Tibial artery (tissue), 4 donors: ENCODE measurements at regions not wholly inside any gene's neighbourhood (a gene's known extent, or its start where the extent isn't known, plus 50 kb on each side); places are given as distances from the start of the nearest gene placed in this dataset.

ENCODE experiments used
- DNase-seq, 2 donors: peaks; one replicate each; pipeline ENCODE4 v3.0.0-alpha.2; 2019
- H3K27ac ChIP-seq, 2 donors: fragments of 200-600 bp; sonication (generic) in 1 of 2; 1 replicate in 1 of 2; 2 replicates in 1 of 2; pipeline ENCODE4 v1.5.1; 2018 to 2019; ENCODE audit warnings: mild to moderate bottlenecking in 1 of 2
- H3K27me3 ChIP-seq, 2 donors: fragments of 200-600 bp; sonication (generic) in 1 of 2; one replicate each; pipeline versions ENCODE4 v1.5.1 to v1.6.0; 2016 to 2019
- H3K36me3 ChIP-seq, 3 donors: fragments of 200-600 bp; sonication (generic) in 2 of 3; one replicate each; pipeline ENCODE4 v1.5.1; 2016 to 2019; ENCODE audit warnings: mild to moderate bottlenecking in 2 of 3
- H3K4me1 ChIP-seq, 4 donors: fragments of 200-600 bp; sonication (generic) in 2 of 4; 1 replicate in 3 of 4; 2 replicates in 1 of 4; pipeline ENCODE4 v1.5.1; 2016 to 2019
- H3K4me3 ChIP-seq, 2 donors: fragments of 200-600 bp; sonication (generic) in 1 of 2; 1 replicate in 1 of 2; 2 replicates in 1 of 2; pipeline ENCODE4 v1.5.1; 2018 to 2019; ENCODE audit warnings: mild to moderate bottlenecking in 2 of 2
- H3K9me3 ChIP-seq, 3 donors: fragments of 200-600 bp; sonication (generic) in 1 of 3; one replicate each; pipeline ENCODE4 v1.5.1; 2016 to 2019
- CTCF ChIP-seq, 2 experiments: fragments of 200-600 bp in 1 of 2; fragments of 450-650 bp in 1 of 2; IDR thresholded peaks; one replicate each; pipeline ENCODE4 v1.5.1; 2017 to 2019; ENCODE audit warnings: antibody characterized with exemption in 2 of 2, mild to moderate bottlenecking in 1 of 2, moderate library complexity in 1 of 2
- intact Hi-C: fragments of 100-400 bp; cut with DNase I; formaldehyde crosslinking; loops from one replicate; pipeline ENCODE4 v1.15.0; 2023; ENCODE audit warnings: low total_unique reads

- no peaks in the 10 kb centered on the region for H3K36me3 ChIP-seq
- DNase-seq = no peak
- intact Hi-C loops = no loop called here
- no peak overlapping the region for H3K4me3 ChIP-seq
- no peaks in the 10 kb centered on the region for H3K27me3 ChIP-seq
- no peak for TF ChIP-seq CTCF (IDR thresholded peaks at IDR 0.05)
- no peaks in the 10 kb centered on the region for H3K4me1 ChIP-seq
- no peak overlapping the region for H3K27ac ChIP-seq
- H3K9me3 ChIP-seq = no peaks in the 10 kb centered on the region
Measured at GRCh38 chr2:136522724-136523123, 242.6 kb upstream of the THSD7B start.

GRCh38 chr2:136517716-136518115, 247.6 kb upstream of the THSD7B start:
- Histone ChIP-seq H3K36me3 (no peaks in the 10 kb centered on the region), H3K27ac (no peak overlapping the region), H3K4me3 (no peak overlapping the region), H3K4me1 (no peaks in the 10 kb centered on the region), H3K9me3 (no peaks in the 10 kb centered on the region), H3K27me3 (no peaks in the 10 kb centered on the region)
- no peak for TF ChIP-seq CTCF (IDR thresholded peaks at IDR 0.05)
- intact Hi-C loops = no loop called here
- DNase-seq = no peak

- Histone ChIP-seq H3K36me3 (no peaks in the 10 kb centered on the region), H3K27ac (no peak overlapping the region), H3K27me3 (no peaks in the 10 kb centered on the region), H3K9me3 (no peaks in the 10 kb centered on the region), H3K4me1 (no peaks in the 10 kb centered on the region), H3K4me3 (no peak overlapping the region)
- DNase-seq = no peak
- intact Hi-C loops = no loop called here
- no peak for TF ChIP-seq CTCF (IDR thresholded peaks at IDR 0.05)
Measured at GRCh38 chr2:136510244-136510643, 255.1 kb upstream of the THSD7B start.

- Histone ChIP-seq H3K27me3 (no peaks in the 10 kb centered on the region), H3K36me3 (no peaks in the 10 kb centered on the region), H3K4me1 (no peaks in the 10 kb centered on the region), H3K9me3 (no peaks in the 10 kb centered on the region), H3K27ac (no peak overlapping the region), H3K4me3 (no peak overlapping the region)
- DNase-seq = no peak
- TF ChIP-seq CTCF (IDR thresholded peaks at IDR 0.05) = no peak
- intact Hi-C loops = no loop called here
Measured at GRCh38 chr2:136505462-136505861, 259.9 kb upstream of the THSD7B start.

- Histone ChIP-seq H3K27me3 (no peaks in the 10 kb centered on the region), H3K4me1 (no peaks in the 10 kb centered on the region), H3K27ac (no peak overlapping the region), H3K4me3 (no peak overlapping the region), H3K9me3 (no peaks in the 10 kb centered on the region), H3K36me3 (no peaks in the 10 kb centered on the region)
- no peak for DNase-seq
- intact Hi-C loops = no loop called here
- TF ChIP-seq CTCF (IDR thresholded peaks at IDR 0.05) = no peak
Measured at GRCh38 chr2:136502660-136503059, 262.7 kb upstream of the THSD7B start.

GRCh38 chr2:136497709-136498108, 267.6 kb upstream of the THSD7B start:
- Histone ChIP-seq H3K4me1 (no peaks in the 10 kb centered on the region), H3K36me3 (no peaks in the 10 kb centered on the region), H3K27ac (no peak overlapping the region), H3K9me3 (no peaks in the 10 kb centered on the region), H3K4me3 (no peak overlapping the region), H3K27me3 (no peaks in the 10 kb centered on the region)
- DNase-seq = no peak
- intact Hi-C loops = no loop called here
- no peak for TF ChIP-seq CTCF (IDR thresholded peaks at IDR 0.05)
